GM23338 (cell line): ENCODE measurements at regions not wholly inside any gene's neighbourhood (a gene's known extent, or its start where the extent isn't known, plus 50 kb on each side); places are given as distances from the start of the nearest gene placed in this dataset.
A peak's percentile ranks its signal among the peaks of the same experiment; 100 is the strongest.

Source experiments
- ATAC-seq: fragments of 200-7000 bp; cut with Tn5 transposase; 3 replicates; pipeline ENCODE4 v1.9.1; 2020
- DNase-seq: peaks from one replicate; pipeline ENCODE4 v3.0.0-alpha.2; 2015; ENCODE audit warnings: low spot score
- H2AFZ ChIP-seq: fragments of 200-600 bp; sonication (generic); 2 replicates; pipeline ENCODE4 v1.8.0; 2016; ENCODE audit warnings: antibody characterized with exemption, mild to moderate bottlenecking, moderate library complexity
- H3F3A ChIP-seq: fragments of 200-600 bp; sonication (generic); replicated peaks from 2 replicates; pipeline ENCODE4 v1.8.0; 2017; ENCODE audit warnings: antibody characterized with exemption, mixed run types, low read depth
- H3K27ac ChIP-seq: fragments of 200-600 bp; sonication (generic); 2 replicates; pipeline ENCODE4 v1.6.1; 2016; ENCODE audit warnings: low read depth
- H3K27me3 ChIP-seq: fragments of 200-600 bp; sonication (generic); 2 replicates; pipeline ENCODE4 v1.8.0; 2016; ENCODE audit warnings: mild to moderate bottlenecking, mixed run types, moderate library complexity; ENCODE audit not compliant: insufficient read depth
- H3K36me3 ChIP-seq: fragments of 200-600 bp; sonication (generic); 2 replicates; pipeline ENCODE4 v1.8.0; 2016; ENCODE audit warnings: mild to moderate bottlenecking; ENCODE audit not compliant: insufficient read depth
- H3K4me1 ChIP-seq: fragments of 200-600 bp; sonication (generic); 2 replicates; pipeline ENCODE4 v1.8.0; 2016; ENCODE audit warnings: mild to moderate bottlenecking, moderate library complexity; ENCODE audit not compliant: insufficient read depth
- H3K4me2 ChIP-seq: fragments of 200-600 bp; sonication (generic); 2 replicates; pipeline ENCODE4 v1.7.1; 2017; ENCODE audit warnings: mixed run types
- H3K4me3 ChIP-seq: fragments of 200-600 bp; sonication (generic); 2 replicates; pipeline ENCODE4 v1.6.1; 2016; ENCODE audit warnings: mixed run types
- H3K79me2 ChIP-seq: fragments of 200-600 bp; sonication (generic); replicated peaks from 2 replicates; pipeline ENCODE4 v1.8.0; 2017; ENCODE audit warnings: mild to moderate bottlenecking; ENCODE audit not compliant: insufficient read depth
- H3K9me2 ChIP-seq: fragments of 200-600 bp; sonication (generic); 2 replicates; pipeline ENCODE4 v1.8.0; 2017; ENCODE audit not compliant: insufficient read depth
- H4K20me1 ChIP-seq: fragments of 200-600 bp; sonication (generic); replicated peaks from 2 replicates; pipeline ENCODE4 v1.8.0; 2017; ENCODE audit warnings: mild to moderate bottlenecking; ENCODE audit not compliant: insufficient read depth
- H3K27ac Mint-ChIP-seq: 2 replicates; pipeline ENCODE4 v1.8.0; 2020; ENCODE audit warnings: inconsistent platforms, mild to moderate bottlenecking, moderate library complexity, mixed read lengths
- H3K27me3 Mint-ChIP-seq: 3 replicates; pipeline ENCODE4 v1.8.0; 2022; ENCODE audit warnings: low read depth, mild to moderate bottlenecking, moderate library complexity, mixed read lengths, inconsistent platforms; ENCODE audit not compliant: insufficient read depth, poor library complexity
- H3K36me3 Mint-ChIP-seq: 3 replicates; pipeline ENCODE4 v1.8.0; 2021; ENCODE audit warnings: low read depth, mild to moderate bottlenecking, inconsistent platforms, moderate library complexity, mixed read lengths
- H3K4me1 Mint-ChIP-seq: 3 replicates; pipeline ENCODE4 v1.8.0; 2020; ENCODE audit warnings: mild to moderate bottlenecking, inconsistent platforms, mixed read lengths
- H3K4me3 Mint-ChIP-seq: 3 replicates; pipeline ENCODE4 v1.8.0; 2021; ENCODE audit warnings: moderate library complexity, mild to moderate bottlenecking, inconsistent platforms, mixed read lengths
- H3K9me3 Mint-ChIP-seq: 3 replicates; pipeline ENCODE4 v1.8.0; 2020; ENCODE audit warnings: moderate library complexity, mild to moderate bottlenecking, inconsistent platforms, mixed read lengths
- CTCF ChIP-seq, 2 experiments: fragments of 200-600 bp in 1 of 2; sonication (generic) in 1 of 2; conservative IDR thresholded peaks; 2 replicates each; pipeline versions ENCODE4 v1.5.1 to v1.6.1; 2016 to 2017; ENCODE audit warnings: antibody characterized with exemption in 2 of 2, low read depth in 2 of 2, mild to moderate bottlenecking in 2 of 2, moderate library complexity in 1 of 2
- EZH2 ChIP-seq: fragments of 200-600 bp; sonication (generic); IDR thresholded peaks from one replicate; pipeline ENCODE4 v1.8.0; 2017; ENCODE audit warnings: antibody characterized with exemption, mild to moderate bottlenecking, low read depth; ENCODE audit not compliant: unreplicated experiment
- EZH2phosphoT487 ChIP-seq: fragments of 200-600 bp; sonication (generic); IDR thresholded peaks from one replicate; pipeline ENCODE4 v1.8.1; 2018; ENCODE audit warnings: antibody characterized with exemption; ENCODE audit not compliant: unreplicated experiment
- NANOG ChIP-seq: IDR thresholded peaks from 2 replicates; pipeline ENCODE4 v1.6.1; 2016; ENCODE audit warnings: antibody characterized with exemption, borderline replicate concordance
- STAT1 ChIP-seq: IDR thresholded peaks from one replicate; pipeline ENCODE4 v1.6.1; 2016; ENCODE audit warnings: antibody characterized with exemption; ENCODE audit not compliant: unreplicated experiment
- ZNF114 ChIP-seq: fragments of 250-450 bp; sonication (Bioruptor Pico); IDR thresholded peaks from 2 replicates; pipeline ENCODE4 v1.5.0; 2020; ENCODE audit warnings: mild to moderate bottlenecking, moderate library complexity
- ZNF462 ChIP-seq: fragments of 250-450 bp; sonication (Bioruptor Pico); IDR thresholded peaks from 2 replicates; pipeline ENCODE4 v1.5.0; 2020; ENCODE audit warnings: mild to moderate bottlenecking, moderate library complexity

GRCh38 chr4:151933122-151933827 lies 172.5 kb upstream of the GATB start:
- no peak overlapping the region for H3K4me2 ChIP-seq
- no peak overlapping the region for H3K27ac Mint-ChIP-seq
- no peaks in the 10 kb centered on the region for H3K4me1 ChIP-seq
- H2AFZ ChIP-seq: no peak overlapping the region
- TF ChIP-seq CTCF (conservative IDR thresholded peaks at IDR 0.05; ENCODE audit: low read depth in 2 of 2) (peak; percentile 52 to 56), ZNF462 (CRISPR knock-in tag) (no peak)
- no peaks in the 10 kb centered on the region for H3K36me3 ChIP-seq
- H3F3A ChIP-seq: no peaks in the 10 kb centered on the region
- no peaks in the 10 kb centered on the region for H4K20me1 ChIP-seq
- no peak overlapping the region for H3K27ac ChIP-seq
- peak; percentile 19 for DNase-seq
- no peaks in the 10 kb centered on the region for H3K79me2 ChIP-seq
- H3K36me3 Mint-ChIP-seq: no peaks in the 10 kb centered on the region
- no peaks in the 10 kb centered on the region for H3K27me3 ChIP-seq
- ATAC-seq: no peak
- H3K4me3 ChIP-seq: no peak overlapping the region
- no peak overlapping the region for H3K4me3 Mint-ChIP-seq
- no peaks in the 10 kb centered on the region for H3K27me3 Mint-ChIP-seq
- H3K9me2 ChIP-seq: no peaks in the 10 kb centered on the region
- H3K4me1 Mint-ChIP-seq: peaks cover 3% of the 10 kb centered on the region; the same call in 1 of the 3 replicates
- H3K9me3 Mint-ChIP-seq: no peaks in the 10 kb centered on the region

- no peaks in the 10 kb centered on the region for H3K9me3 Mint-ChIP-seq
- no peaks in the 10 kb centered on the region for H3K36me3 Mint-ChIP-seq
- no peak for TF ChIP-seq EZH2phosphoT487
- no peak for TF ChIP-seq EZH2
- no peak for TF ChIP-seq NANOG
- TF ChIP-seq ZNF114: no peak
- TF ChIP-seq STAT1: no peak
These were observed 170.8 kb upstream of the GATB start for GRCh38 chr4:151931563-151931962.

More at GRCh38 chr4:151931563-151931962, 170.8 kb upstream of the GATB start:
- DNase-seq (no peak), ATAC-seq (no peak)
- 0 out of 2 replicates have a peak, but pooled peaks cover 2% of the 10 kb centered on the region for H3K9me2 ChIP-seq
- no peaks in the 10 kb centered on the region for H4K20me1 ChIP-seq
- no peaks in the 10 kb centered on the region for H3K36me3 ChIP-seq
- no peaks in the 10 kb centered on the region for H3K27me3 Mint-ChIP-seq
- no peaks in the 10 kb centered on the region for H3K27me3 ChIP-seq
- H3K4me1 ChIP-seq: no peaks in the 10 kb centered on the region
- H3K4me1 Mint-ChIP-seq: peaks cover 3% of the 10 kb centered on the region; the same call in 1 of the 3 replicates
- H3K27ac Mint-ChIP-seq: no peak overlapping the region
- H3K27ac ChIP-seq: no peak overlapping the region
- no peak overlapping the region for H3K4me3 Mint-ChIP-seq
- H3K4me2 ChIP-seq: no peak overlapping the region
- no peak overlapping the region for H3K4me3 ChIP-seq
- no peak overlapping the region for H2AFZ ChIP-seq
- H3K79me2 ChIP-seq: no peaks in the 10 kb centered on the region
- no peaks in the 10 kb centered on the region for H3F3A ChIP-seq
